GM06990 (cell line): ENCODE measurements at regions not wholly inside any gene's neighbourhood (a gene's known extent, or its start where the extent isn't known, plus 50 kb on each side); places are given as distances from the start of the nearest gene placed in this dataset.
"Not testable (repeated sequence)": the region's sequence is repeated elsewhere in the genome, so short reads cannot be mapped to it uniquely, and the experiment has no call there.

ENCODE experiments used
- DNase-seq: peaks from one replicate; pipeline ENCODE4 v3.0.0-alpha.2; 2011; ENCODE audit not compliant: insufficient read length; ENCODE audit errors: extremely low read depth
- H3K27me3 ChIP-seq: replicated peaks from 2 replicates; pipeline ENCODE4 v1.6.0; 2011; ENCODE audit warnings: low read length; ENCODE audit not compliant: control insufficient read depth, insufficient read depth
- H3K36me3 ChIP-seq: 2 replicates; pipeline ENCODE4 v1.5.1; 2011; ENCODE audit warnings: low read length; ENCODE audit not compliant: control insufficient read depth, insufficient read depth
- H3K4me3 ChIP-seq: replicated peaks from 2 replicates; pipeline ENCODE4 v1.5.1; 2011; ENCODE audit warnings: low read depth, mild to moderate bottlenecking, control low read depth, low read length
- TF ChIP-seq, protein P1 (sequence below): IDR thresholded peaks from 2 replicates; pipeline ENCODE4 v1.5.1; 2011; ENCODE audit warnings: low read length, control low read depth, mild to moderate bottlenecking, inconsistent platforms; ENCODE audit not compliant: insufficient read depth, poor library complexity, severe bottlenecking

DNA sequence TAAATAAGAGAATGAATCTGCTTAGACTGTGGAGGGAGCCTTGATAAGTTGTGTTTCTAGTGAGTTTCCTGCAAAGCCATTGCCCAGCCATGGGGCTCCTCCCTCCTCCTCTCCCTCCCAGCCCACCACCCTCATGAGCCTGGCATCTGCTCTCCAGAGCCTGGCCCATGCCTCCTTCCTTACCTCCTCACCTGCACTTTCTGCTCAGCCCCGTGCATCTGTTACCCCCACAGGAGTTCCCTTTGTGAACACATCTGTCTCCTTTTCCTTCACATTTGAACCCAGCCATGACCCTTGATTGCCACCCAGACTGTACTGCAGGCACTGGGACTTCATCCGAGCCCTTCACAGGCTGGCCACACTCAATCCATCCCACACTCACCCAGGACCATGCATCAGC is 395.6 kb downstream of the IRX2 start:
- H3K4me3 ChIP-seq = no peak overlapping the region
- no peaks in the 10 kb centered on the region for H3K27me3 ChIP-seq
- DNase-seq = no peak
- no peaks in the 10 kb centered on the region for H3K36me3 ChIP-seq
- TF ChIP-seq, protein P1, sequence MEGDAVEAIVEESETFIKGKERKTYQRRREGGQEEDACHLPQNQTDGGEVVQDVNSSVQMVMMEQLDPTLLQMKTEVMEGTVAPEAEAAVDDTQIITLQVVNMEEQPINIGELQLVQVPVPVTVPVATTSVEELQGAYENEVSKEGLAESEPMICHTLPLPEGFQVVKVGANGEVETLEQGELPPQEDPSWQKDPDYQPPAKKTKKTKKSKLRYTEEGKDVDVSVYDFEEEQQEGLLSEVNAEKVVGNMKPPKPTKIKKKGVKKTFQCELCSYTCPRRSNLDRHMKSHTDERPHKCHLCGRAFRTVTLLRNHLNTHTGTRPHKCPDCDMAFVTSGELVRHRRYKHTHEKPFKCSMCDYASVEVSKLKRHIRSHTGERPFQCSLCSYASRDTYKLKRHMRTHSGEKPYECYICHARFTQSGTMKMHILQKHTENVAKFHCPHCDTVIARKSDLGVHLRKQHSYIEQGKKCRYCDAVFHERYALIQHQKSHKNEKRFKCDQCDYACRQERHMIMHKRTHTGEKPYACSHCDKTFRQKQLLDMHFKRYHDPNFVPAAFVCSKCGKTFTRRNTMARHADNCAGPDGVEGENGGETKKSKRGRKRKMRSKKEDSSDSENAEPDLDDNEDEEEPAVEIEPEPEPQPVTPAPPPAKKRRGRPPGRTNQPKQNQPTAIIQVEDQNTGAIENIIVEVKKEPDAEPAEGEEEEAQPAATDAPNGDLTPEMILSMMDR = no peak

DNA sequence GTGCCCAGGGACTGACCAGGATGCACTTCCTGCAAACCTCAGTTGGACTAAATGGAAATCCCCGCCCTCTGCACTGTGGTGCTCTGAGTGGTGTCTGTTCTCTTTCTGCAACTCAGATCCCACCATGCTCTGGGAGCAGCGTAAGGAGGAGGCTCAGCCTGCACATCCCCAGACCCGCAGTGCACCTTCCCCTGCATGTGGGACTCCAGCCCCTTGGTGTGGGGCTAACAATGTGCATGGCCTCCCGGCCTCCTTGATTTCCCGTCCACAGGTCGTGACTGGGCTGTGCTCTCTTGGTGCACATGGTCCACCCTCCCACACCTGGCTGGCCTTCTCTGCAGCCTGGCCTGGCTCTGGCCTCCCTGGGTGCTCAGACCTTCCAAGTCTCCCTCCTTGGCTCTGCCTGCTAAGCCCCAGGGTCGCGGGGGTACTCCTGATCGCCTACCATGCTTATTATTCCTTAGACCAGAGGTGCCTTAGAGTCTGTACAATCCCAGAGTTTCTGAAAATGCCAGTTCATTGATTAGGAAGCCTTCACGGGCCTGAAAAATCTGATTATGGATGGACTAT is 397.5 kb downstream of the IRX2 start:
- Histone ChIP-seq H3K4me3 (no peak overlapping the region), H3K36me3 (no peaks in the 10 kb centered on the region), H3K27me3 (no peaks in the 10 kb centered on the region)
- TF ChIP-seq, protein P1 = no peak
- no peak for DNase-seq

DNA sequence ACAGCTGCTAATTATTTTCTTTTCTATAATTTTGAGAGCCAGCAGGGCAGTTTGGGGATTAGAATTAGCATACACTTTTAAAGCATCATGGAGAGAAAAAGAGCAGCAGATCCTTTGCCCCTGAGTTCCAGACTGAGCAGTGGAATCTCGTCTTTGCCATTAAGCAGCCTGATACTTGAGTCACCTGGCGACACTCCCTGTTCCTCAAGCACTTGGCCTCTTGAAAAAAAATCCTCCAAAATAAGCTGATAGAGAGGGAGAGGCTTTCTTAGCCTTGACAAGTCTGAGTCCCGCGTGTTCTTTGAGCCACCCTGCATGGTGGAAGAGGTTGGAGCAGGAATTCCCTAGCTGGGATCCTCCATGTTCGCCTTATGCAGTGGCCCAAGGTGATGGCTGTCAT is 398.3 kb downstream of the IRX2 start:
- DNase-seq = no peak
- no peaks in the 10 kb centered on the region for H3K36me3 ChIP-seq
- no peak overlapping the region for H3K4me3 ChIP-seq
- TF ChIP-seq, protein P1 = no peak
- no peaks in the 10 kb centered on the region for H3K27me3 ChIP-seq

DNA sequence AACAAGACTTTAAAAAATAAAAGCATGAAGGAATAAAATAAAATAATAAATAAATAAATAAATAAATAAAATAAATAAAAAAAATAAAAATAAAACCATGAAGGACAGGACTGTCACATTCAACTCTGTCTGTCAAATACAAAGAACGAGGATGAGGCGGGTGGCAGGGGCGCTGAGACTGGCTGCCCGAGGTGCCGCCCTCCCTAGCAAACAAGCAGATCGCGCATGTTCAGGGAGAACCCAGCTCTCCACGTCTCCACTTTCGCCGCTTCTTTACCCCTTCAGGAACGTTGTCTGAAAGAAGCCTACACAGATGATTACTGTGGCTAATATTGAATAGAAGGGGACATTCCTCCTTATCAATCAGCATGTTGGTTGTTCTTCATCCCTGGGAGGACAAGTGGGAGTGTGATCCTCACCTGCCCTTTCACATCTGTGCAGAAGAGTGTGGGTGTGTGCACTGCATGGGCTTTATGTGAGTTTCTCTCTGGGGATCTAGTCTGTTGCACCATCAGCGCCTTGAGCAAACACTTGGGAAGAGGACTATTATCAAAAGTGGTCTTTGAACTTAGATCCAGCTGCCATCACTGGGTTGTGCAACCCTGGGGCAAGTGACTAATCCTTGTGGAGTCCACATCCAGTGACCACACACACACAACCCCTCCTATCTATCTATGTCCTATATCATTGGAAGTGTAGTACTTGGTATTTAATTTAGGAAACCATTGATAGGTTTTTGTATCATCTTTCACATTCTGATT is 399.2 kb downstream of the IRX2 start:
- Histone ChIP-seq H3K27me3 (no peaks in the 10 kb centered on the region), H3K36me3 (no peaks in the 10 kb centered on the region), H3K4me3 (no peak overlapping the region)
- no peak for DNase-seq
- TF ChIP-seq, protein P1 = no peak

DNA sequence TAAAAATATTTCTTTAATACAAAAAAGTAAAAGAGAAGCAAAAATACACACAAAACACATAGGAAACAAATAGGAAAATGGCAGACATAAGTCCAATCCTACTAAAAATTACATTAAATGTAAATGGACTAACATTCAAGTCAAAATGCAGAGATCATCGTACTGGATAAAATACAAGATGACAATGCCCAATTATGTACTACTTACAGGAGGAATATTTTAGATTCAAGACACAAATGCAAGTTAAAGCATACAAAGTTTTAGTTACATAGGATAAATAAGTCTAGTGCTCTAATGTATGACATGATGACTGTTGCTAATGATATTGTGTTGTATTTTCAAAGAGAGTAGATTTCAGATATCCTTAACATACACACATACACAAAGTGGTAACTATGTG is 401.7 kb downstream of the IRX2 start:
- not testable (repeated sequence) for H3K27me3 ChIP-seq, DNase-seq, H3K36me3 ChIP-seq, H3K4me3 ChIP-seq

DNA sequence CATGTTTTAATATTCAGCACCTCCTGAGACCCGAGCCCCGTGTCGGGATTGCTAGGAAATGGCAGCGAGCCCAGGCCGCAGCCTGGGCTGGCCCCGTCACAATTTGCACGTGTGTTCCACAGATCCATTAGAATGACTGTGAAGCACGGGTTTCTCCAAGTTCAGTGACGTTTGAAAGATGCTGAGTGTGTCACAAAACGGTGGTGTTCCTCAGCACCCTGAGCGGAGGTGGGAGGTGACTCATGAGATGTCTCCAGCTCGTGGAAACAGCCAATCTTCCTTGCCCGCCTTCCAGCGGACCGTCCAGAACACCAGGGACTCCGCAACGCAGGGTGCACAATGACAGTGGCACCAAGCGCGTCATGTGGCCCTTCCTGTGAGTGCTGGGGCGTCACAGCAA is 412.8 kb downstream of the IRX2 start:
- DNase-seq = no peak
- Histone ChIP-seq H3K4me3 (no peak overlapping the region), H3K27me3 (no peaks in the 10 kb centered on the region), H3K36me3 (no peaks in the 10 kb centered on the region)
- TF ChIP-seq, protein P1 = no peak
